Epithelial cell of proximal tubule (primary cell): ENCODE measurements at regions not wholly inside any gene's neighbourhood (a gene's known extent, or its start where the extent isn't known, plus 50 kb on each side); places are given as distances from the start of the nearest gene placed in this dataset.
"Not testable (repeated sequence)": the region's sequence is repeated elsewhere in the genome, so short reads cannot be mapped to it uniquely, and the experiment has no call there.

Experiments used
- DNase-seq: peaks from one replicate; pipeline ENCODE4 v3.0.0-alpha.2; 2011; ENCODE audit warnings: low read depth
- H3K4me3 ChIP-seq: 2 replicates; pipeline ENCODE4 v1.5.1; 2011; ENCODE audit warnings: low read depth, mild to moderate bottlenecking, low read length
- TF ChIP-seq, protein P1 (sequence below): conservative IDR thresholded peaks from 2 replicates; pipeline ENCODE4 v1.5.1; 2012; ENCODE audit warnings: low read depth, mild to moderate bottlenecking, low read length

- H3K4me3 ChIP-seq, result no peak overlapping the region
- TF ChIP-seq, protein P1, sequence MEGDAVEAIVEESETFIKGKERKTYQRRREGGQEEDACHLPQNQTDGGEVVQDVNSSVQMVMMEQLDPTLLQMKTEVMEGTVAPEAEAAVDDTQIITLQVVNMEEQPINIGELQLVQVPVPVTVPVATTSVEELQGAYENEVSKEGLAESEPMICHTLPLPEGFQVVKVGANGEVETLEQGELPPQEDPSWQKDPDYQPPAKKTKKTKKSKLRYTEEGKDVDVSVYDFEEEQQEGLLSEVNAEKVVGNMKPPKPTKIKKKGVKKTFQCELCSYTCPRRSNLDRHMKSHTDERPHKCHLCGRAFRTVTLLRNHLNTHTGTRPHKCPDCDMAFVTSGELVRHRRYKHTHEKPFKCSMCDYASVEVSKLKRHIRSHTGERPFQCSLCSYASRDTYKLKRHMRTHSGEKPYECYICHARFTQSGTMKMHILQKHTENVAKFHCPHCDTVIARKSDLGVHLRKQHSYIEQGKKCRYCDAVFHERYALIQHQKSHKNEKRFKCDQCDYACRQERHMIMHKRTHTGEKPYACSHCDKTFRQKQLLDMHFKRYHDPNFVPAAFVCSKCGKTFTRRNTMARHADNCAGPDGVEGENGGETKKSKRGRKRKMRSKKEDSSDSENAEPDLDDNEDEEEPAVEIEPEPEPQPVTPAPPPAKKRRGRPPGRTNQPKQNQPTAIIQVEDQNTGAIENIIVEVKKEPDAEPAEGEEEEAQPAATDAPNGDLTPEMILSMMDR, result no peak
- no peak for DNase-seq
Measured at GRCh38 chr13:72634859-72635258, 92.6 kb downstream of the MZT1 start.

DNA sequence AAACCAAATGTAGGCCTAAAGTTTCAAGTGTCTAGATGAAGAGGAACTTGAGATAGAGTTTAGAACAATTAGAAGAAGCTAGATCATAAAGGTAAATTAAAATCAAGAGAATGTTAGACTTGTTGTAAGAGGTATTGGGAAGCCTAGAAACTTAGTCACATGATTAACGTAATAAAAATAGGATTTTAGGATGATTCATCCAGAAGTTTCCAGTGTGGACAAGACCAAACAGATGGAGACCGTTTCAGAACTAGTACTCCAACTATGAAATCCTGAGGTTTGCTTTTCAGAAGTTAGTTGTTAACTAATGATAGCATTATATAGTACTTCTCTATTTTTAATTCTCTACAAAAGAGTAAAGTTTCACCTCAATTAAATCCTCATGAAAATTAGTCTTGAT lies 104.9 kb downstream of the MZT1 start:
- H3K4me3 ChIP-seq, result no peak overlapping the region
- DNase-seq, result no peak
- TF ChIP-seq, protein P1, result no peak

- TF ChIP-seq, protein P1, result no peak
- no peak overlapping the region for H3K4me3 ChIP-seq
Measured at GRCh38 chr13:72620874-72621273, 106.6 kb downstream of the MZT1 start.

GRCh38 chr13:72617951-72618350 lies 109.5 kb downstream of the MZT1 start:
- TF ChIP-seq, protein P1, result no peak
- no peak for DNase-seq
- no peak overlapping the region for H3K4me3 ChIP-seq

More at GRCh38 chr13:72620874-72621273, 106.6 kb downstream of the MZT1 start:
- no peak for DNase-seq

DNA sequence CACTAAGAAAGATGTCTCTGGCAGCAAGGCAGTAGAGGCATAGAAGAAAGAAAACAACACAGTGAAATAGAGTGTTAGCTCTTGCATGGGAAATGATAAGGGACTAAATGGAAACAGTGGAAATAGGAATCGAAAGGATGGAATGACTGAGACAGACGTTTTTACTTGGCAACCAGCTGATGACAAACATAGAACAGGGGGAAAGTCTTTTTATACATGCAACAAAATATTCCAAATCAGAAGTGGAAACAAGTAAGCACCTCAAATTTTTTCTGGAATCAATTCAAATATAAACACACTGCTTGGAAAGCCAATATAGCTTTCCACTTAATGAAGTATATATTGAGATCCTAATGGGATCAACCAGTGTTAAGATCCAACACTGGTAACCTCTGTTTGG lies 110.2 kb downstream of the MZT1 start:
- H3K4me3 ChIP-seq, result no peak overlapping the region
- TF ChIP-seq, protein P1, result no peak
- no peak for DNase-seq

- DNase-seq, H3K4me3 ChIP-seq: not testable (repeated sequence)
Measured at GRCh38 chr13:72610251-72610891, 117.1 kb downstream of the MZT1 start.

GRCh38 chr13:72599178-72599743 lies 128.2 kb downstream of the MZT1 start:
- TF ChIP-seq, protein P1, result no peak
- DNase-seq, result no peak
- H3K4me3 ChIP-seq, result no peak overlapping the region
